ENCODE measurements at regions not wholly inside any gene's neighbourhood (a gene's known extent, or its start where the extent isn't known, plus 50 kb on each side); places are given as distances from the start of the nearest gene placed in this dataset.

DNA sequence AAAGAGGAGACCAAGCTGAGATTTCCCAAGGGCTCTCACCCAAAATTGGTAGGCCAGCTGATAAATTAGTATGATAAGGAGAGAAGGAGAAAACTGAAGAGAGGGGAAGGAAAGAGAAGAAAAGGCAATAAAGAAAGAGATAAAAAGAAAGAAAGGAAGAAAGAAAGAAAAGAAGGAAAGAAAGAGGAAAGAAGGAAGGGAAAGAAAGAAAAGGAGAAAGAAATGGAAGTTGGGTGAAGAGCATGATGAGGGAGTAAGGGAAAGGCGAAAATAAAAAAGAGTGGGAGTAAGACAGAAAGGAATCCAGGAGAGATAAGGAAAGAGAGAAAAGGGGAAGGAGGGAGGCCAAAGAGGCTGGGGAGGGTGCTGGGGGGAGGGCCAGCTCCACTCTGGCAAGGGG, 95.4 kb downstream of the MRM1 start:
- TF ChIP-seq, protein P1, sequence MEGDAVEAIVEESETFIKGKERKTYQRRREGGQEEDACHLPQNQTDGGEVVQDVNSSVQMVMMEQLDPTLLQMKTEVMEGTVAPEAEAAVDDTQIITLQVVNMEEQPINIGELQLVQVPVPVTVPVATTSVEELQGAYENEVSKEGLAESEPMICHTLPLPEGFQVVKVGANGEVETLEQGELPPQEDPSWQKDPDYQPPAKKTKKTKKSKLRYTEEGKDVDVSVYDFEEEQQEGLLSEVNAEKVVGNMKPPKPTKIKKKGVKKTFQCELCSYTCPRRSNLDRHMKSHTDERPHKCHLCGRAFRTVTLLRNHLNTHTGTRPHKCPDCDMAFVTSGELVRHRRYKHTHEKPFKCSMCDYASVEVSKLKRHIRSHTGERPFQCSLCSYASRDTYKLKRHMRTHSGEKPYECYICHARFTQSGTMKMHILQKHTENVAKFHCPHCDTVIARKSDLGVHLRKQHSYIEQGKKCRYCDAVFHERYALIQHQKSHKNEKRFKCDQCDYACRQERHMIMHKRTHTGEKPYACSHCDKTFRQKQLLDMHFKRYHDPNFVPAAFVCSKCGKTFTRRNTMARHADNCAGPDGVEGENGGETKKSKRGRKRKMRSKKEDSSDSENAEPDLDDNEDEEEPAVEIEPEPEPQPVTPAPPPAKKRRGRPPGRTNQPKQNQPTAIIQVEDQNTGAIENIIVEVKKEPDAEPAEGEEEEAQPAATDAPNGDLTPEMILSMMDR (IDR thresholded peaks at IDR 0.05) = no peak
- no peak for TF ChIP-seq POLR2A (IDR thresholded peaks at IDR 0.05)
- no peak overlapping the region for H3K4me3 ChIP-seq (ENCODE audit: low read depth, poor library complexity, severe bottlenecking)
- intact Hi-C loops (cut with DNase I; ENCODE audit: low total_unique reads) = no loop called here
- 21 to 29% methylated on average over 1 of the region's 1 CpG for WGBS, 2 donors
- DNase-seq (ENCODE audit: low spot score in 2 of 2) = no peak

DNA sequence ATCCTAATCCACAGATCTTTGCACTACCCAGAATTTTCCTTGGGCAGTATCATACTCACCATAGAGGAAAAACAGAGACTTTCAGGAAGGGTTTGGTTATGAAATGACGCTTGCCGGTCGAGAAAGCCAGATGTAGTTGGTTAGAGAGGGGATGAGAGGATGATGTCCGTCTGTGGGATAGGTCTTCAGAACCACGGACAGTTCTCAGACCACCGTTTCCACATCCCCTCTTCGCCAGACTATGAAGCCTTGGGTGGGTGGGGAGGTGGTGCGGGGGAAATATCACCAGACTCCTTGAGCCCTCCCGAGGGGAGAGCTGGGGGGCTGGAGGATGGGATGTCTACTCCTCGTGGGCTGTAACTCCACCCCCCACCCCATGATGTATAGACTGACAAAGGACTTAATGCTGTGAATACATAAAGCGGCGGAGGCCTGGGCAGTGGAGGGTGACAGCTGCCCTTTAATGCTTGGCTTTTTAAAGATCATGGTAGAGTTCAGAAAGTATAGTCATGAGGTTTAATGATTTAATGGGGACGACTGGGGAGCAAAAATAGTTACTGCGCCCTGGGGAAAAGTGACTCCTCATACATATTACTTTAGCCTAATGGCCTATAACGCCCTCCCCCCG, 96.6 kb downstream of the MRM1 start:
- TF ChIP-seq, protein P1 (IDR thresholded peaks at IDR 0.05) = no peak
- TF ChIP-seq POLR2A (IDR thresholded peaks at IDR 0.05) = no peak
- WGBS, 2 donors = 31 to 35% methylated on average over 16 of the region's 16 CpGs
- H3K4me3 ChIP-seq (ENCODE audit: low read depth, poor library complexity, severe bottlenecking) = no peak overlapping the region
- no peak for DNase-seq (ENCODE audit: low spot score in 2 of 2)
- intact Hi-C loops (cut with DNase I; ENCODE audit: low total_unique reads) = no loop called here

DNA sequence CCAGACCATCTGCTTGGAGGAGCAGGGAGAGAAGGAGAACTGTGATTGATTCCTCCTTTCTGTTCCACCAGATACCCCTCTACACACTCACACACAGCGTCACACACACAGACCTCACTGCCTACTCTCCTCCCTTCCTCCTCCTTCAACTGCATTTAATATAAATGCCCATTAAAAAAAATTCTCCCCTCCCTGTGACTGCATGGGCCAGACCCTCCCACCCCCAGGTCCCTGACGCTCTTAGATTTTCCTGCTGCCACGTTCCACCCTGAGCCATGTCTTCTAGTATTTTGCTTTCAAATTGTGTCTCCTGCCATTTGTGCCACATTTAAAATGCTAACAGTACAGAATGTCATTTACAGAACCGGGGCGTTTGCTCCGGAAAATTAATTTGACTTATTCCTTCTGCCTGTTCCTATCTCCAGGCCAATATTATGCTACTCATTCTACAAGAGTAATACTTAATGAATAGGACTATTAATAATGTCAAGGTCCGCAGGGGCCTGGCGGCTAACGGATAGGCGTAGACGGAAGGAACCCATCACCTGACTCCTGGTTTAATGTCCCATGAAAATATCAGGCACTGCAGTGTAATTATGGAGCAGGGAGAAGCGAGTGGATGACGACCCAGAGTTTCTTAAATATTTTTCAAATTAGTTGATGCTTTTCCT, 100.2 kb downstream of the MRM1 start:
- intact Hi-C loops (cut with DNase I; ENCODE audit: low total_unique reads) = no loop called here
- 73 to 83% methylated on average over 13 of the region's 13 CpGs for WGBS, 2 donors
- no peak for DNase-seq (ENCODE audit: low spot score in 2 of 2)
- H3K4me3 ChIP-seq (ENCODE audit: low read depth, poor library complexity, severe bottlenecking) = no peak overlapping the region
- TF ChIP-seq POLR2A (IDR thresholded peaks at IDR 0.05) = no peak
- TF ChIP-seq, protein P1 (IDR thresholded peaks at IDR 0.05) = no peak

DNA sequence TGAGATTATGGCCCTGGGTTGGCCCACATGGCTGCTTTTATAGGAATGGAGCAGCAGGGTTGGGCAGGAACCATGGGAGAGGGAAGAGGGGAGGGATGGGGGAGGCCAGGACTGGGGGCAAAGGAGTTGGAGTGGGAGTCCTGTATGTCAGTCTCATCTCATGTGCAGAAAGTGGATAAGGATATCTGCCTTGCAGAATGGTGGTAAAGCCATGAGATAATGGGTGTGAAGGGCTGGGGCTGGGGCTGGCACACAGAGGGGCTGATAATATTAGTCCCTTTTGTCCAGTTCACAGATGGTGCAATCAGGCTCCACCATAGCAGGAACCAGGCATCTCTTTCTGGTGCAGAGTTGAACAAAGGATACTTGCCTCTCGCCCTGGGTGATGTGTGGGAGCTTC, 101.3 kb downstream of the MRM1 start:
- intact Hi-C loops (cut with DNase I; ENCODE audit: low total_unique reads) = no loop called here
- no peak for DNase-seq (ENCODE audit: low spot score in 2 of 2)
- WGBS, 2 donors = 56 to 63% methylated on average over 1 of the region's 1 CpG
- TF ChIP-seq, protein P1 (IDR thresholded peaks at IDR 0.05) = no peak
- TF ChIP-seq POLR2A (IDR thresholded peaks at IDR 0.05) = no peak
- H3K4me3 ChIP-seq (ENCODE audit: low read depth, poor library complexity, severe bottlenecking) = no peak overlapping the region

DNA sequence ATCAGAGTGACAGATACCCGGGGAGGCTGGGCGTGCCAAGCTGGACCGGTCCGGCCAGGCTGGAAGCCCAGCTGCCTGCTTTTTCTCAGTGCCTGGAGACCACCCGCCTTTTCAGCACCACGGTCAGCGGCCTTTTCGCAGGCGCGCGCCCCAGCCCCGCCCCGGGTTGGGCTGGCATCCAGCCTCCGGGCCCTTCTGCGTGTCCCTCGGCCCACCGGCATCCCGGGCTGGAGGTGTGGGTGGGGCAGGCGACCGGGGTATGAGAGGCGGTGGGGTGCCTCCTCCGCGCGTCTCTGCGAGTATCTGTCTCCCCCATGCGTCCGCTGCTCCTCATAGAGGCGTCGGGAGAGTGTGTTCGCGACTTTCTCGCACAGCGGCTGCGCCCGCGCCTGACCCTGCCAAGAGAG, 102.5 kb downstream of the MRM1 start:
- TF ChIP-seq, protein P1 (IDR thresholded peaks at IDR 0.05) = no peak
- no peak for TF ChIP-seq POLR2A (IDR thresholded peaks at IDR 0.05)
- intact Hi-C loops (cut with DNase I; ENCODE audit: low total_unique reads) = no loop called here
- no peak overlapping the region for H3K4me3 ChIP-seq (ENCODE audit: low read depth, poor library complexity, severe bottlenecking)
- no peak for DNase-seq (ENCODE audit: low spot score in 2 of 2)
- 2 to 9% methylated on average over 13 to 21 of the region's 36 CpGs for WGBS, 2 donors
